Neural cell (in vitro differentiated cells): ENCODE measurements at regions not wholly inside any gene's neighbourhood (a gene's known extent, or its start where the extent isn't known, plus 50 kb on each side); places are given as distances from the start of the nearest gene placed in this dataset.

Source experiments
- EP300 ChIP-seq: fragments of 450-650 bp; conservative IDR thresholded peaks from 2 replicates; pipeline ENCODE4 v1.6.1; 2014; ENCODE audit warnings: antibody characterized with exemption, mild to moderate bottlenecking, moderate library complexity; ENCODE audit not compliant: poor library complexity, severe bottlenecking
- TAF1 ChIP-seq: IDR thresholded peaks from 2 replicates; pipeline ENCODE4 v1.6.1; 2012; ENCODE audit warnings: low read depth
- TF ChIP-seq, protein P1 (sequence below): fragments of 450-650 bp; IDR thresholded peaks from 2 replicates; pipeline ENCODE4 v1.5.1; 2014; ENCODE audit warnings: antibody characterized with exemption, mild to moderate bottlenecking, moderate library complexity; ENCODE audit not compliant: poor library complexity, severe bottlenecking

DNA sequence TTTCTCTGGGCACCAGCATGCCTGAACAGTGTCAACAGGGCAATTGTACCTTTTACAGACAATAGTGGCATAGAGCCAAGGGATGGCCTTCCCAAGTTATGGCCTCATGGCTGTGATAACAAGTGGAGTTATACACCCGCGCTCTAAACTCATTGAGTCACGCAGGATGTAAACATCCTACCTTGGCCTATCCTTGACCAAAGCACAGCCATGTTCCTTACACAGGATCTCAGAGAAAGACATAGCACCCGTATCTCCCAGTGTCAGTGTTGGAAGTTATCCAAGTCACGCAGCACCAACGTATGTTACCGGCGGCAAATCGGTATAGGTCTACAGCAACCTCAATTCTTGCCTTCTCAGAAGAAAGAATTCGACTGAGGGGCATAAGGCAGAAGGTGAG lies 1654.9 kb upstream of the LRRTM3 start:
- no peak for TF ChIP-seq EP300
- TF ChIP-seq, protein P1, sequence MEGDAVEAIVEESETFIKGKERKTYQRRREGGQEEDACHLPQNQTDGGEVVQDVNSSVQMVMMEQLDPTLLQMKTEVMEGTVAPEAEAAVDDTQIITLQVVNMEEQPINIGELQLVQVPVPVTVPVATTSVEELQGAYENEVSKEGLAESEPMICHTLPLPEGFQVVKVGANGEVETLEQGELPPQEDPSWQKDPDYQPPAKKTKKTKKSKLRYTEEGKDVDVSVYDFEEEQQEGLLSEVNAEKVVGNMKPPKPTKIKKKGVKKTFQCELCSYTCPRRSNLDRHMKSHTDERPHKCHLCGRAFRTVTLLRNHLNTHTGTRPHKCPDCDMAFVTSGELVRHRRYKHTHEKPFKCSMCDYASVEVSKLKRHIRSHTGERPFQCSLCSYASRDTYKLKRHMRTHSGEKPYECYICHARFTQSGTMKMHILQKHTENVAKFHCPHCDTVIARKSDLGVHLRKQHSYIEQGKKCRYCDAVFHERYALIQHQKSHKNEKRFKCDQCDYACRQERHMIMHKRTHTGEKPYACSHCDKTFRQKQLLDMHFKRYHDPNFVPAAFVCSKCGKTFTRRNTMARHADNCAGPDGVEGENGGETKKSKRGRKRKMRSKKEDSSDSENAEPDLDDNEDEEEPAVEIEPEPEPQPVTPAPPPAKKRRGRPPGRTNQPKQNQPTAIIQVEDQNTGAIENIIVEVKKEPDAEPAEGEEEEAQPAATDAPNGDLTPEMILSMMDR = no peak
- no peak for TF ChIP-seq TAF1
